Aorta (tissue), 5 donors: ENCODE measurements at regions not wholly inside any gene's neighbourhood (a gene's known extent, or its start where the extent isn't known, plus 50 kb on each side); places are given as distances from the start of the nearest gene placed in this dataset.
"Not testable (repeated sequence)": the region's sequence is repeated elsewhere in the genome, so short reads cannot be mapped to it uniquely, and the experiment has no call there.

ENCODE experiments used
- ATAC-seq: fragments of 200-7000 bp; cut with Tn5 transposase; one replicate; pipeline ENCODE4 v1.9.1; 2022; ENCODE audit warnings: moderate library complexity; ENCODE audit not compliant: low FRiP score
- DNase-seq, 2 donors: peaks; one replicate each; pipeline ENCODE4 v3.0.0-alpha.2; 2020
- H3K27ac ChIP-seq, 2 donors: one replicate each; pipeline ENCODE4 v1.5.1; 2013; ENCODE audit warnings: low read length in 2 of 2, mild to moderate bottlenecking in 2 of 2, moderate library complexity in 2 of 2, control low read depth in 1 of 2, inconsistent platforms in 1 of 2, low read depth in 1 of 2
- H3K27me3 ChIP-seq, 2 donors: one replicate each; pipeline ENCODE4 v1.6.1; 2013; ENCODE audit warnings: control low read depth in 1 of 2, low read length in 1 of 2, mild to moderate bottlenecking in 1 of 2, moderate library complexity in 1 of 2; ENCODE audit not compliant: insufficient read depth in 2 of 2, control insufficient read depth in 1 of 2
- H3K36me3 ChIP-seq, 2 donors: one replicate each; pipeline ENCODE4 v1.6.1; 2013; ENCODE audit warnings: control low read depth in 1 of 2, low read length in 1 of 2, mild to moderate bottlenecking in 1 of 2; ENCODE audit not compliant: insufficient read depth in 2 of 2, control insufficient read depth in 1 of 2
- H3K4me1 ChIP-seq, 2 donors: one replicate each; pipeline ENCODE4 v1.6.1; 2013; ENCODE audit warnings: low read length in 2 of 2, control low read depth in 1 of 2, mild to moderate bottlenecking in 1 of 2, moderate library complexity in 1 of 2; ENCODE audit not compliant: insufficient read depth in 2 of 2, control insufficient read depth in 1 of 2
- H3K4me3 ChIP-seq, 2 donors: one replicate each; pipeline ENCODE4 v1.5.1; 2013; ENCODE audit warnings: low read length in 2 of 2, control low read depth in 1 of 2, mild to moderate bottlenecking in 1 of 2
- H3K9me3 ChIP-seq: one replicate; pipeline ENCODE4 v1.6.1; 2013; ENCODE audit warnings: mild to moderate bottlenecking, low read length; ENCODE audit not compliant: control insufficient read depth
- WGBS, 2 donors: extraction: QIAGEN DNeasy Blood & Tissue Kit; methylation state at CpG; one replicate each; pipeline ENCODE4 v1.1.7; 2013; 5-methylcytosine and 5-hydroxymethylcytosine counted together
- intact Hi-C, 2 donors: fragments of 100-400 bp; cut with DNase I; formaldehyde crosslinking; loops; one replicate each; pipeline versions ENCODE4 v1.14.2 to v1.15.0; 2022
- donor health status: healthy with polysubstance abuse.
- donor health status: Bipolar disorder and iron deficiency.
- donor health status: DM: no; HTN: no; CAD: no.
- donor health status: DM: no; HTN: no; CAD: no.
- donor health status: DM: yes; HTN: yes; CAD: no.

DNA sequence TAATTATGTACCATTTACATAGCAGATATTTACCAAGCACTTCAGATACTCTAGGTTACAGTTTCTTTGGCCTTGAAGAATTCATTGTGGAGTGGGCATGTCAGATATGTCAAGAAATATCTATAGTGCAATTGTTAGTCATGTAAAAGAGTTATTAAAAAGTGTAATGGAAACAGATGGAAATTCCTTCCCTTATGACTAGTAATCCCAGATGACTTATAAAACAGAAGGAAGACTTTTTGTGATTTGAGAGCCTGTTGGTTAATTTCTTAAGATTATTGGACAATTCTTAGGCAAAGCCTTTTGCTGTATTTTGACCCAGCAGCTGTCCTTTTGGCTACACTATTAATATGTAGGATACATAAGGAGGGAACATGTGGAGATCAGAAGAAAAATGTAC lies 708.9 kb upstream of the NECTIN3 start:
- Histone ChIP-seq H3K4me1 (no peaks in the 10 kb centered on the region), H3K9me3 (no peaks in the 10 kb centered on the region), H3K27ac (no peak overlapping the region), H3K4me3 (no peak overlapping the region), H3K36me3 (no peaks in the 10 kb centered on the region), H3K27me3 (no peaks in the 10 kb centered on the region)
- intact Hi-C loops, result no loop called here
- ATAC-seq (no peak), DNase-seq (no peak)

DNA sequence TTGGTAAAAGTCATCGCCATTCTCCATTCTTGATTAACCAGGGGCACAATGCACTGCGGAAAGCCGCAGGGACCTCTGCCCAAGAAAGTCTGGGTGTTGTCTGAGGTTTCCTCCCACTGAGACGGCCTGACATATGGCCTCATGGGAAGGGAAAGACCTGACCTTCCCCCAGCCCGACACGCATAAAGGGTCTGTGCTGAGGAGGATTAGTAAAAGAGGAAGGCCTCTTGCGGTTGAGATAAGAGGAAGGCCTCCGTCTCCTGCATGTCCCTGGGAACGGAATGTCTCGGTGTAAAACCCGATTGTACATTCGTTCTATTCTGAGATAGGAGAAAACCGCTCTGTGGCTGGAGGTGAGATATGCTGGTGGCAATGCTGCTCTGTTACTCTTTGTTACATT lies 704.3 kb upstream of the NECTIN3 start:
- not testable (repeated sequence) for H3K27ac ChIP-seq
- 93% methylated on average over 13 of the region's 13 CpGs for WGBS, 2 donors

DNA sequence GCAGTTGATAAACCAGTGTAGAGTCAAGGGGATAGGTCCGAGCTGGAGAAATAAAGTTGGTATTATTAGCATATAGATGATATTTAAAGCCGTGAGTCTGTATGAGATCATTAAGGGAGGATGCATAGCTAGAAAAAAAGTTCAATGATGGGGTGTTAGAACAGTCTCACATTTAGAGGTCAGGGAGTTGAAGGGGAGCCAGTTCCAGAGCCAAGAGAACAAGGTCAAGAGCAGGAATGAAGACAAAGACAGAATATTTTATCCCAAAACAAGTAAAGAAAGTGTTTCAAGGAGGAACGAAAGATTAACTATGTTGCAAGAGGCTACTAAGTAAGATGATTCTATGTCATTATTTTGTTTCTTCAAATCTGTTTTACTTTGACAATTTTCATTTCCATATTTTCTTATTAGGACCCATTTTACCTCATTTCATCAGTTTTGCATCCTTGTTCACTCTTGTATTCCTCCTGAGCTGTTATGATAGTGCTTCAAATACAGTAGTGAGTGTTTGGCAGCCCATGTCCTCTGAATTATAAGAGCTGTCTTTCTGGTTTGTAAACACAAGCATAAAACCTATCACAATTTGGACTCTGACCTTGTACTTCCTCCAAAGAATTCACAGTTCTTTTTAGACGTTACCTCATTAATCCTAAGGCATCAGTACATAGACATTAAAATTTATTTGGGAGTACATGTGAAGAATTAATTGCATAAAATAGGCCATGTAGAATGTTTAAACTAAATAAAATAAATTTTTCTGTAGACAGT lies 695.7 kb upstream of the NECTIN3 start:
- Histone ChIP-seq H3K4me3 (no peak overlapping the region), H3K36me3 (no peaks in the 10 kb centered on the region), H3K27ac (no peak overlapping the region), H3K27me3 (no peaks in the 10 kb centered on the region), H3K9me3 (no peaks in the 10 kb centered on the region), H3K4me1 (no peaks in the 10 kb centered on the region)
- WGBS, 2 donors, result 88% methylated on average over 4 of the region's 4 CpGs
- no peak for DNase-seq
- intact Hi-C loops, result no loop called here
- no peak for ATAC-seq

More for the DNA sequence above, 704.3 kb upstream of the NECTIN3 start:
- H3K27me3 ChIP-seq, H3K4me1 ChIP-seq, ATAC-seq, intact Hi-C loops, DNase-seq, H3K9me3 ChIP-seq, H3K36me3 ChIP-seq, H3K4me3 ChIP-seq: not testable (repeated sequence)

DNA sequence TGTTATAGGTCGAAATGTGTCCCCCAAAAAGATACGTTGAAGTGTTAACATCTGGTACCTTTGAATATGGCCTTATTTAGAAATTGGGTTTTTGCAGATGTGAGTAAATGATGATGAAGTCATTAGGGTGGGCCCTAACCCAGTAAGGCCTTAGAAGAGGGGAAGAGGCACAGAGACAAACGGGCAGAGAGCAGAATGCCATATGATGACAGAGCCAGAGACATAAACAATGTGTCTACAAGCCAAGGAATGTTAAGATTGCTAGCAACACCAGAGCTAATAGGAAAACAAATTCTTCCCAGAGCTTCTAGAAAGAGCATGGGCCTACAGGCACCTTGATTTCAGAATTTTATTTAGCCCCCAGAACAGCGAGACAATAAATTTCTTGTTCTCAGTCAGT lies 693.1 kb upstream of the NECTIN3 start:
- no peak overlapping the region for H3K27ac ChIP-seq
- DNase-seq (no peak), ATAC-seq (no peak)
- WGBS, 2 donors, result 74 to 77% methylated on average over 4 of the region's 4 CpGs
- no peaks in the 10 kb centered on the region for H3K4me1 ChIP-seq
- intact Hi-C loops, result no loop called here
- no peaks in the 10 kb centered on the region for H3K27me3 ChIP-seq
- no peaks in the 10 kb centered on the region for H3K36me3 ChIP-seq
- H3K9me3 ChIP-seq, result no peaks in the 10 kb centered on the region
- H3K4me3 ChIP-seq, result no peak overlapping the region

DNA sequence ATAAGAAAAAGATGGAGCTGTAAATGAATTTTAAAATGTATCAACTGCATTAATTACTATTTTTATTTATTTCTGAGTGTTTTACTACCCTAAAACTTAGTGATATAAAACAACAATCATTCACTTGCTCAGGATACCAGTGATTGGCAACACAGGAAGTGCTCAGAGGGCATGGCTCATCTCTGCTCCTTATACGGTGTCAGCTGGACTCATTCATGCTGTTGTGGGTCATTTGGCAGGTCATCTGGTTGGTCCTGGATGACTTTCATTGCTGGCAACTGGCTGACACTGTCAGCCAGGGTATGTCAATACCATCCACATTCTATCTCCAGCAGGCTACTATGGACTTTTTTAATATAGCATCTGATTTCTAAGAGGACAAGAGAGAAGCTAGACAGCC lies 689.6 kb upstream of the NECTIN3 start:
- Histone ChIP-seq H3K27ac (no peak overlapping the region), H3K9me3 (no peaks in the 10 kb centered on the region), H3K27me3 (no peaks in the 10 kb centered on the region), H3K4me1 (no peaks in the 10 kb centered on the region), H3K36me3 (no peaks in the 10 kb centered on the region), H3K4me3 (no peak overlapping the region)
- ATAC-seq (no peak), DNase-seq (no peak)
- intact Hi-C loops, result no loop called here
- WGBS, 2 donors, result 60 to 61% methylated on average over 1 of the region's 1 CpG

DNA sequence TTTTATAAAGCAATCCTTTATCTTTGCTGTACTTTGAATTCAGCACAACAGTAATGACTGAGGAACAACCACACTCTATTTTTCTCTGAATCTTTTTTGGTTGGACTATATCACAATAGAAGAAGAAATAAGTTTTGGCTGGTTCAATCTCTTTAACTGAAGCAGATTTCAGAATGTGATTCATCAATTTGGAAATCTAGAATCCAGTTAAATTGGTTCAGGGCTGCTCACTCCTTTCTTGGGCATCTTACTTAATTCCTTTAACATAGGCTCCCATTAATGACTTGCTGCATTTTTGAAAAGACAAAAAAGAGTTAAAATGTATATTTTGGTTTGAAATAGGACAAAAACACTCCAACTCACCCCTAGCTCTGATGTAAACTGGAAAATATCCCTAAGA lies 688.3 kb upstream of the NECTIN3 start:
- ATAC-seq (no peak), DNase-seq (no peak)
- H3K4me1 ChIP-seq, result no peaks in the 10 kb centered on the region
- no peaks in the 10 kb centered on the region for H3K27me3 ChIP-seq
- intact Hi-C loops, result no loop called here
- H3K27ac ChIP-seq, result no peak overlapping the region
- H3K9me3 ChIP-seq, result no peaks in the 10 kb centered on the region
- no peaks in the 10 kb centered on the region for H3K36me3 ChIP-seq
- no peak overlapping the region for H3K4me3 ChIP-seq

DNA sequence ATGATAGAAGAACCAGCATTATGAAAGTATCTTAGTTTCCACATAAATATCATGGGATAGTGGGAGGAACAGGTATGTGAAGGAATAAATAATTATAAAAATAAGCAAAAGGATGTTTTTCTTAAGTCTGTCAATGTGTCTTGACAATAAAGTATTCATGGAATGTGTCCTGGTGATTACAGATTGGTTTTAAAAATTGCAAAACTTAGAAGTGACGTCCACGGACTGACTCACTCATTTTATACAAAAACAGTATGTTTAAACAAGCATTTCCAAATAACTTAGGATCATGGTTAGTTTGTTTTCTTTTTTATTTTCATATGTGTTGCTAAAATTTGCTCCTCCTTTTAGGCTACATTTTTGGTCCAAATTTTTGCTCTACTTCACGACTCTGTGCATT lies 687.0 kb upstream of the NECTIN3 start:
- Histone ChIP-seq H3K4me1 (no peaks in the 10 kb centered on the region), H3K36me3 (no peaks in the 10 kb centered on the region), H3K9me3 (no peaks in the 10 kb centered on the region), H3K27ac (no peak overlapping the region), H3K27me3 (no peaks in the 10 kb centered on the region), H3K4me3 (no peak overlapping the region)
- ATAC-seq, result no peak
- 30 to 57% methylated on average over 3 of the region's 3 CpGs for WGBS, 2 donors
- no peak for DNase-seq
- intact Hi-C loops, result no loop called here

DNA sequence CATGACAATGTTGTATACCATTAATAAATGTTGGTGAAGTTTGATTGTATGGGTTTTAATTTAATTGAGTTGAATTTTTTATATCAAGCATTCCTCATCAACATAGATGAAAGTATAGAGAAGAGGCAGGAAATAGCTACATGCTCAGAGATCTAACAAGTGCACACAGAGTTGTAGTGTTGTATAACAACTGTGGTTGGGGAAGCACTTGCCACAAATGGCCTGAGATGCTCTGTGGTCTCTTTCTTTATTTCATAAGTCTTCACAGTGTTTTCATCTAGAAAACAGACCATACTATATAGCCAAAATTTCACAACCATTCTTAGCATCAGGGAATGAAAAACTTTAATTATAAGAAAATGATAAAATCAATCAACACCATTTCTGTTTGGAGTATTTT lies 682.6 kb upstream of the NECTIN3 start:
- Histone ChIP-seq H3K9me3 (no peaks in the 10 kb centered on the region), H3K36me3 (no peaks in the 10 kb centered on the region), H3K4me1 (no peaks in the 10 kb centered on the region), H3K27me3 (no peaks in the 10 kb centered on the region), H3K4me3 (no peak overlapping the region), H3K27ac (no peak overlapping the region)
- intact Hi-C loops, result no loop called here
- no peak for ATAC-seq
- DNase-seq, result no peak

DNA sequence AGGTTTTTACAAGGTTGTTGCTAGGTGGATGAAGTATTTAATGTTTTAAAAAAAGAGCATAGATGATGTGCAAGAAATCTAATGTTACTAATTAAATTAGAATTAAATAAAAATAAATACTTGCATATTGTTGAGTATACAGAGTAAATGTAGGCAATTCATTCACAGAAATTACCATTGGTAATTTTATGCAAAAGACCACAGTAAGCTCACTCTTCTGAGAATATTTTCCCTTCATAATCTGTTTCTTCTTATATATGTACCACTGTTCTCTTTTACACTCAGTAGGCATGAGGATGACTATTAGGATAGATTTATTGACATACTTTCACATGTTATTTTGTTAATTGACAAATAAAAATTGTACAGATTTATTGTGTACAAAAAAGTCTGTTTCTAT lies 681.2 kb upstream of the NECTIN3 start:
- no peaks in the 10 kb centered on the region for H3K27me3 ChIP-seq
- no peaks in the 10 kb centered on the region for H3K9me3 ChIP-seq
- ATAC-seq (no peak), DNase-seq (no peak)
- no peaks in the 10 kb centered on the region for H3K4me1 ChIP-seq
- H3K27ac ChIP-seq, result no peak overlapping the region
- H3K36me3 ChIP-seq, result no peaks in the 10 kb centered on the region
- intact Hi-C loops, result no loop called here
- no peak overlapping the region for H3K4me3 ChIP-seq
